Chondrocyte (in vitro differentiated cells): ENCODE measurements at regions not wholly inside any gene's neighbourhood (a gene's known extent, or its start where the extent isn't known, plus 50 kb on each side); places are given as distances from the start of the nearest gene placed in this dataset.
"Not testable (repeated sequence)": the region's sequence is repeated elsewhere in the genome, so short reads cannot be mapped to it uniquely, and the experiment has no call there.

Experiments
- DNase-seq: peaks from one replicate; pipeline ENCODE4 v3.0.0; 2021; ENCODE audit warnings: mixed read lengths, low spot score
- H3K27ac Mint-ChIP-seq: one replicate; pipeline ENCODE4 v1.8.0; 2021; ENCODE audit warnings: mild to moderate bottlenecking, moderate library complexity, mixed read lengths; ENCODE audit not compliant: unreplicated experiment
- H3K27me3 Mint-ChIP-seq: 2 replicates; pipeline ENCODE4 v1.8.0; 2021; ENCODE audit warnings: low read depth, mixed read lengths
- H3K36me3 Mint-ChIP-seq: 2 replicates; pipeline ENCODE4 v1.8.0; 2021; ENCODE audit warnings: low read depth, mixed read lengths
- H3K4me1 Mint-ChIP-seq: 2 replicates; pipeline ENCODE4 v1.8.0; 2021; ENCODE audit warnings: low read depth, mild to moderate bottlenecking, mixed read lengths
- H3K4me3 Mint-ChIP-seq: one replicate; pipeline ENCODE4 v1.8.0; 2021; ENCODE audit warnings: mild to moderate bottlenecking, moderate library complexity, mixed read lengths; ENCODE audit not compliant: unreplicated experiment
- H3K9me3 Mint-ChIP-seq: 2 replicates; pipeline ENCODE4 v1.8.0; 2021; ENCODE audit warnings: low read depth, mixed read lengths
- CTCF ChIP-seq: fragments of 200-600 bp; sonication (generic); IDR thresholded peaks from 2 replicates; pipeline ENCODE4 v1.5.0; 2021; ENCODE audit warnings: antibody characterized with exemption, mild to moderate bottlenecking, moderate library complexity

DNA sequence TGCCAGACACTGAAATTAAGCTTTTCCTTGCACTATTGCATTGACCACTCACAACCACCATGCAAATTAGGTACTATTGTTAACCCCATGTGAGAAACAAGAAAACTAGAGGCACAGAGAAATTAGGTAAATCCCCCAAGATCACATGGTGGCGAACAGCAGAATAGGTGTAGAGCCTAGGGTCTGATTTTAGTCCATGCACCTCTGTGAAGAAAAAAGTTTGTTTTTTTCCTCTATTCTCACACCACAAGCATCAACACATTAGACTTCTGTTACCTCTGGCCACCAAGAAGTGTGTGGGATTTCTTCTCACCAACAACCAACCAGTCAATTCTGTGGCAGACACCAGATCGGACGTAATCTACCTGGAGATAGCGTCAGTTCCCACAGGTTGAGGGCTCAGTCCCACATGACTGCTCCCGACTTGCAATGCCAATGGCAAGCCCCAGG is 391.9 kb downstream of the COG6 start:
- DNase-seq, result no peak
- Mint-ChIP-seq H3K36me3 (peaks cover 2% of the 10 kb centered on the region), H3K4me1 (no peaks in the 10 kb centered on the region), H3K27ac (no peak overlapping the region), H3K9me3 (no peaks in the 10 kb centered on the region), H3K4me3 (no peak overlapping the region), H3K27me3 (no peaks in the 10 kb centered on the region)
- TF ChIP-seq CTCF, result no peak

DNA sequence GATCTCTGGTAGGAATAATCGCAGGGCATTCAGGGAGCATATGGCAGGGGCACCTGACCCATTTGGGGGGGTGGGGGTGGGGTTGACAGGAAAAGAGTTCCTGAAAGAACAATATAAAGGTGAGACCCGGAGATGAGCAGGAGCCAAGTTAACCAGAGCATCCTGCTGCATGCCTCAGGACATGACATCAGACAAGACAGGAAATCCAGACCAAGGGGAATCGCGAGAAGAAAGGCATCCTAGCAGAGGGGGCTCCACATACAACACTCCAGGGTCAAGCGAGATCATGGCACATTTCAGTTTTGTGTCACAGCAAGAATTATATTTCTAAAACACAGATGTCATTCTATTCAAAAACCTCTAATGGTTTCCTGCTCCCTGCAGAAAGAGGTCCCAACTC is 393.1 kb downstream of the COG6 start:
- Mint-ChIP-seq H3K36me3 (peaks cover 2% of the 10 kb centered on the region), H3K27ac (no peak overlapping the region), H3K27me3 (no peaks in the 10 kb centered on the region), H3K9me3 (no peaks in the 10 kb centered on the region), H3K4me1 (no peaks in the 10 kb centered on the region), H3K4me3 (no peak overlapping the region)
- no peak for DNase-seq
- no peak for TF ChIP-seq CTCF

GRCh38 chr13:40052954-40053353 is 397.5 kb downstream of the COG6 start:
- no peak for TF ChIP-seq CTCF
- Mint-ChIP-seq H3K4me3 (no peak overlapping the region), H3K4me1 (peaks cover 5% of the 10 kb centered on the region), H3K27ac (no peak overlapping the region), H3K27me3 (no peaks in the 10 kb centered on the region), H3K36me3 (peaks cover 2% of the 10 kb centered on the region), H3K9me3 (no peaks in the 10 kb centered on the region)
- DNase-seq, result no peak

DNA sequence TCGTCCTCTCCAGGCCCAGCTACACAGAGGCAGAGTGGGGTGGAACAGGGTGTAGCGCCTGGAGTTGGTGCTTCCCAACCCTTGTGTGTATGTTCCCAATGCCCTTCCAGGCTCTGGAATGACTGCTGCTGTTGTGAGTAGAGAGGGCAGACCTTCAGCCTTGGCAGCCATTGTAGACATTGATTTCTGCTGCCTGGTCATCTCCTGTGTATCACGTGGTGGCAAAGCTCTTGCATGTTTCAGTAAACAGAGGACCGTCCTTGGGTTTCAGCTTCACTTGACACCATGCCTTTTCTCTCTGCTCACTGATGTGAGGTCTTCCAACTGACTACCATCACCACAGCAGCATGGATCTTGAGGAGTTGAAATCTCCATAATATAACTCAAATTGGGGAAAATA is 397.9 kb downstream of the COG6 start:
- H3K36me3 Mint-ChIP-seq, result peaks cover 2% of the 10 kb centered on the region
- no peaks in the 10 kb centered on the region for H3K9me3 Mint-ChIP-seq
- no peaks in the 10 kb centered on the region for H3K27me3 Mint-ChIP-seq
- DNase-seq, result no peak
- H3K4me1 Mint-ChIP-seq, result peaks cover 5% of the 10 kb centered on the region
- no peak overlapping the region for H3K4me3 Mint-ChIP-seq
- no peak overlapping the region for H3K27ac Mint-ChIP-seq
- TF ChIP-seq CTCF, result no peak

DNA sequence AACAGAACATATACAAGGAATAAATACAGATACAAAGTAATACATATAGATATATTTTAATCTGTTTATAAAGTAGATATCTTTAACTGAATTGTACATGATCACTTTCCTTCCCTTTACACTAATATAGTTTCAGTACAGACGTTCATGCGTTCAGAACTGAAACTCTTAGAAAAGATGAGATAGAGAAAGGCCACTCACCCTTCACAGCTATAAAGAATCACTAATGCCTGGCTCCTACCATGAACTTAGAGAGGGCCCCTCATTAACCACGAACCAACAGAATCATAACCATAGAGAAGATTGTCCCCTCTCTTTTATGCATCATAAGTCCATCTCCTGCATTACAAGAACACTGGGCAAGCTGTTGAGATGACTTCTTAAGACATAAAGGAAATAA is 399.0 kb downstream of the COG6 start:
- not testable (repeated sequence) for H3K4me3 Mint-ChIP-seq, H3K27me3 Mint-ChIP-seq, H3K27ac Mint-ChIP-seq, H3K36me3 Mint-ChIP-seq, H3K9me3 Mint-ChIP-seq, DNase-seq
- H3K4me1 Mint-ChIP-seq, result peaks cover 14% of the 10 kb centered on the region

DNA sequence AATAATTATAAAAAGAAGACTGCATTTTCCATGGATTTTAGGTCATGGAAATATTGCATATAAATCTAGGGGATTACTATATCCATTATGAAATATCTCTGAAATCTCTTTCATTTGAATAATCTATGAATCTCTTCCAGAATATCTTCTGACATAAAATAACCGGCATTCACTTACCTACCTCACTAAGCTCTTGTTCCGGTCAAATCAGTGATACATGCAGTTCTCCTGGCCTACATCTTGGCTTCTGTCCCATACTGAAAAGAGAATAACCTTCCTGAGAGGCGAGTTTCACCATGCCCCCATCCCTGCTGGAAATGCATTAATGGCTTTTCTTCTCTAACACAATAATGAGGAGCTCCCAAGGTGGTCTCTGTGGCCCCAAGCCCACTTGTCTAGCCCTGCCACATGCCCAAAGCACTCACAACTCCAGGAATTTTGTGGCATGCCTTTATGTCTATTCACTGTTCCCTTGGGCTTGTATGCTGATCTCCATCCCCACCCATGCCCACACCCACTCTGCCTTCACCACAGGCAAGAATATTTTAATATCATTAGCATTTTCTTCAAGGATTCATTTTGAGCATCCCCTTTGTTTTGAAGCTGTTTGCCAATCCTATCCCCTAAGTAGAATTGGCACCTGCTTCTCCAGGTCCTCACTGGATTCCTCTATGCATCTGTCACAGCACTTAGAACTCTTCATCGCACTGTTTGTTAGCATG is 401.6 kb downstream of the COG6 start:
- Mint-ChIP-seq H3K36me3 (no peaks in the 10 kb centered on the region), H3K27me3 (no peaks in the 10 kb centered on the region), H3K27ac (no peak overlapping the region), H3K9me3 (no peaks in the 10 kb centered on the region), H3K4me1 (peaks cover 29% of the 10 kb centered on the region), H3K4me3 (no peak overlapping the region)
- no peak for TF ChIP-seq CTCF
- no peak for DNase-seq
